ENCODE measurements at regions not wholly inside any gene's neighbourhood (a gene's known extent, or its start where the extent isn't known, plus 50 kb on each side); places are given as distances from the start of the nearest gene placed in this dataset.
A peak's percentile ranks its signal among the peaks of the same experiment; 100 is the strongest.

GRCh38 chr10:125423569-125423968 lies 259.4 kb downstream of the TEX36 start:
- no peak for DNase-seq
- Histone ChIP-seq H3K27ac (no peak overlapping the region), H3K27me3 (replicated peaks) (no peaks in the 10 kb centered on the region), H3K36me3 (replicated peaks) (no peaks in the 10 kb centered on the region), H3K4me3 (ENCODE audit: low read depth, low read length) (no peak overlapping the region)
- TF ChIP-seq, protein P1, sequence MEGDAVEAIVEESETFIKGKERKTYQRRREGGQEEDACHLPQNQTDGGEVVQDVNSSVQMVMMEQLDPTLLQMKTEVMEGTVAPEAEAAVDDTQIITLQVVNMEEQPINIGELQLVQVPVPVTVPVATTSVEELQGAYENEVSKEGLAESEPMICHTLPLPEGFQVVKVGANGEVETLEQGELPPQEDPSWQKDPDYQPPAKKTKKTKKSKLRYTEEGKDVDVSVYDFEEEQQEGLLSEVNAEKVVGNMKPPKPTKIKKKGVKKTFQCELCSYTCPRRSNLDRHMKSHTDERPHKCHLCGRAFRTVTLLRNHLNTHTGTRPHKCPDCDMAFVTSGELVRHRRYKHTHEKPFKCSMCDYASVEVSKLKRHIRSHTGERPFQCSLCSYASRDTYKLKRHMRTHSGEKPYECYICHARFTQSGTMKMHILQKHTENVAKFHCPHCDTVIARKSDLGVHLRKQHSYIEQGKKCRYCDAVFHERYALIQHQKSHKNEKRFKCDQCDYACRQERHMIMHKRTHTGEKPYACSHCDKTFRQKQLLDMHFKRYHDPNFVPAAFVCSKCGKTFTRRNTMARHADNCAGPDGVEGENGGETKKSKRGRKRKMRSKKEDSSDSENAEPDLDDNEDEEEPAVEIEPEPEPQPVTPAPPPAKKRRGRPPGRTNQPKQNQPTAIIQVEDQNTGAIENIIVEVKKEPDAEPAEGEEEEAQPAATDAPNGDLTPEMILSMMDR (IDR thresholded peaks at IDR 0.05; ENCODE audit: low read depth, low read length, missing control alignments) = no peak
- in situ Hi-C loops (cut with HindIII; ENCODE audit: low pct_ligation_motif_present, low sequenced_read_pairs) = no loop called here

DNA sequence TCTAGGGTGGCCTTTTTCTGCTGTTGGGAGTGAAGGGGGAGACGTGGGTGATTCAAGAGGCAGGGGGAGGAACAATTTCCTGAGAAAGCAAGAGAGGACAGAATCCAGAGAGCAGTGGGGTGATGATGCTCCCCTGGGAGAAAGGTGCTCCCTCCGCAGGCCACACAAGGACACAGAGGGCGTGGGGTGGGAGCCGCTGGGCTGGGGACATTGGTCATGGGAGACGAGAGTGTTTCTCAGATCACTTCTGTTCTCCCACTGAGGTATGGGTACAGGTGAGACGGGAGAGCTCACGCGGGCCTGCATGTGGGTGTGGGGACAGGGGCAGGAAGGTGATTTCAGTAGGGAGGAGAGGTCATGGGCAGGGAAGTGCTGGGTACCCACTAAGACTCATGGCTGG lies 259.5 kb upstream of the CTBP2 start:
- DNase-seq = no peak
- in situ Hi-C loops (cut with HindIII; ENCODE audit: low pct_ligation_motif_present, low sequenced_read_pairs) = no loop called here
- TF ChIP-seq, protein P1 (IDR thresholded peaks at IDR 0.05; ENCODE audit: low read depth, low read length, missing control alignments) = no peak

GRCh38 chr10:125419146-125419545 lies 258.8 kb upstream of the CTBP2 start:
- H3K27ac ChIP-seq = no peak overlapping the region
- no peaks in the 10 kb centered on the region for H3K36me3 ChIP-seq (replicated peaks)
- no peak for DNase-seq
- no peak overlapping the region for H3K4me3 ChIP-seq (ENCODE audit: low read depth, low read length)
- in situ Hi-C loops (cut with HindIII; ENCODE audit: low pct_ligation_motif_present, low sequenced_read_pairs) = no loop called here
- TF ChIP-seq, protein P1 (IDR thresholded peaks at IDR 0.05; ENCODE audit: low read depth, low read length, missing control alignments) = no peak
- H3K27me3 ChIP-seq (replicated peaks) = no peaks in the 10 kb centered on the region

More for the DNA sequence above, 259.5 kb upstream of the CTBP2 start:
- Histone ChIP-seq H3K4me3 (ENCODE audit: low read depth, low read length) (no peak overlapping the region), H3K27ac (no peak overlapping the region), H3K36me3 (replicated peaks) (no peaks in the 10 kb centered on the region), H3K27me3 (replicated peaks) (no peaks in the 10 kb centered on the region)

GRCh38 chr10:125417605-125418004 lies 257.2 kb upstream of the CTBP2 start:
- Histone ChIP-seq H3K27ac (no peak overlapping the region), H3K4me3 (ENCODE audit: low read depth, low read length) (no peak overlapping the region), H3K36me3 (replicated peaks) (no peaks in the 10 kb centered on the region), H3K27me3 (replicated peaks) (no peaks in the 10 kb centered on the region)
- in situ Hi-C loops (cut with HindIII; ENCODE audit: low pct_ligation_motif_present, low sequenced_read_pairs) = no loop called here
- TF ChIP-seq, protein P1 (IDR thresholded peaks at IDR 0.05; ENCODE audit: low read depth, low read length, missing control alignments) = no peak
- DNase-seq = no peak

DNA sequence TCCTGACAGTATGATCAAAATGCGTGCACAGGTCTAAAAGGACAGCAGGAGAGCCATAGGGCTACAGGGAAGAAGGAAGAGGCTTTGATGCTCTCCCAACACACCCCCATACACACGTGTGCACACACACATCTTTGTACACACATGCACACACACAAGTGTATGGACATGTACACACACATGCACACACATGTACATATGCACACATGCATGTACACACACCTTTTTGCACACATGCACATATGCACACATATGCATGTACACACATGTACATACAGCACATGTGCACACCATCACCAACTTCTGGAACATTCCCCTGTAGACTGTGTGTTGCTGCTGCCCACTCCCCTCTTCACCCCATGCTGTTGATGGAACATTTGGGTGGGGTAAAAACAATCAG lies 255.6 kb upstream of the CTBP2 start:
- TF ChIP-seq, protein P1 (IDR thresholded peaks at IDR 0.05; ENCODE audit: low read depth, low read length, missing control alignments) = no peak
- in situ Hi-C loops (cut with HindIII; ENCODE audit: low pct_ligation_motif_present, low sequenced_read_pairs) = no loop called here
- Histone ChIP-seq H3K27me3 (replicated peaks) (no peaks in the 10 kb centered on the region), H3K4me3 (ENCODE audit: low read depth, low read length) (no peak overlapping the region), H3K36me3 (replicated peaks) (no peaks in the 10 kb centered on the region), H3K27ac (no peak overlapping the region)
- no peak for DNase-seq

DNA sequence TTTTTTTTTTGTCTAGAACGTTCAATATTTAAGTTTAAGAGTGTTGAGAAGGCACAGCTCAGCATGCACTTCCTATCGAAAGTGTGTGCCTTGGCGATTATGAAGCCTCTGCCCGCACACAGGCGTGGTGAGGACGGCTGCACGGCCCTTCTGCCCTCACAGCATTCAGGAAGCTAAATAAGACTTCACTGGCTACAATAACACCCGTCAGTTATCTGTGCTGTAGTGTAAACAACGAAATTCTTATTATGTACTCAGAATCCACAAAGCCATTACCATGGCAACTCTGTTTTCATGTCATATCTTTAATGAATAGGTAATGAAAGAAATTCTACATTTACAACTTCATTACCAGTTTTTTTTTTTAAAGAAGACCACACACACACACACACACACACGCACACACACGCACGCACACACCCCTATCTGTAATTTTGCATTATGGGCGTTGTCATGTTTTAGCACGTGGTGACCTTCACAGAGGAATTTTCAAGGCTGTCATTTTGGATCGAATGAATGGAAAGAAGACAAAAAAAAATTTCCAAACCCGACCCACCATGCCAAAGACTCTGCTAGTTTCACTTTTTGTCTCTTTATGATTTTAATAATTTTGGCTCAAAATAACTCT lies 254.8 kb upstream of the CTBP2 start:
- DNase-seq = peak; percentile 40
- H3K27ac ChIP-seq = no peak overlapping the region
- no peak overlapping the region for H3K4me3 ChIP-seq (ENCODE audit: low read depth, low read length)
- in situ Hi-C loops (cut with HindIII; ENCODE audit: low pct_ligation_motif_present, low sequenced_read_pairs) = no loop called here
- no peaks in the 10 kb centered on the region for H3K36me3 ChIP-seq (replicated peaks)
- H3K27me3 ChIP-seq (replicated peaks) = no peaks in the 10 kb centered on the region
- TF ChIP-seq, protein P1 (IDR thresholded peaks at IDR 0.05; ENCODE audit: low read depth, low read length, missing control alignments) = no peak
